Natural killer cell (primary cell): ENCODE measurements at regions not wholly inside any gene's neighbourhood (a gene's known extent, or its start where the extent isn't known, plus 50 kb on each side); places are given as distances from the start of the nearest gene placed in this dataset.

Experiments
- ATAC-seq, 3 donors: fragments of 150-1000 bp in 2 of 3; fragments of 200-7000 bp in 1 of 3; cut with Tn5 transposase; 1 replicate in 1 of 3; 2 replicates in 2 of 3; pipeline ENCODE4 v1.10.0; 2021; ENCODE audit warnings: mild to moderate bottlenecking in 2 of 3, moderate library complexity in 2 of 3
- DNase-seq, 2 donors: peaks; one replicate each; pipeline versions ENCODE4 v3.0.0 to v3.0.0-alpha.2; 2013 to 2021; ENCODE audit warnings: mixed read lengths in 1 of 2
- H3K27ac ChIP-seq: one replicate; pipeline ENCODE4 v1.5.1; 2013; ENCODE audit warnings: mild to moderate bottlenecking, low read length
- H3K27me3 ChIP-seq: one replicate; pipeline ENCODE4 v1.6.1; 2013; ENCODE audit warnings: low read length; ENCODE audit not compliant: control insufficient read depth, insufficient read depth
- H3K36me3 ChIP-seq: one replicate; pipeline ENCODE4 v1.6.1; 2013; ENCODE audit warnings: low read length; ENCODE audit not compliant: control insufficient read depth, insufficient read depth
- H3K4me1 ChIP-seq: one replicate; pipeline ENCODE4 v1.6.1; 2013; ENCODE audit warnings: low read length; ENCODE audit not compliant: control insufficient read depth, insufficient read depth
- H3K4me3 ChIP-seq: one replicate; pipeline ENCODE4 v1.5.1; 2013; ENCODE audit warnings: low read length
- H3K9me3 ChIP-seq: one replicate; pipeline ENCODE4 v1.6.1; 2013; ENCODE audit warnings: low read length; ENCODE audit not compliant: control insufficient read depth, insufficient read depth
- H3K27ac Mint-ChIP-seq, 2 donors: one replicate each; pipeline ENCODE4 v1.8.0; 2022; ENCODE audit warnings: mild to moderate bottlenecking in 2 of 2, mixed read lengths in 2 of 2, moderate library complexity in 1 of 2
- H3K27me3 Mint-ChIP-seq, 2 donors: one replicate each; pipeline ENCODE4 v1.8.0; 2022; ENCODE audit warnings: low read depth in 2 of 2, mixed read lengths in 2 of 2
- H3K36me3 Mint-ChIP-seq: one replicate; pipeline ENCODE4 v1.8.0; 2022; ENCODE audit warnings: mixed read lengths
- H3K4me1 Mint-ChIP-seq, 2 donors: one replicate each; pipeline ENCODE4 v1.8.0; 2022; ENCODE audit warnings: mixed read lengths in 2 of 2
- H3K4me3 Mint-ChIP-seq: one replicate; pipeline ENCODE4 v1.8.0; 2022; ENCODE audit warnings: mild to moderate bottlenecking, moderate library complexity, mixed read lengths
- H3K9me3 Mint-ChIP-seq, 2 donors: one replicate each; pipeline ENCODE4 v1.8.0; 2022; ENCODE audit warnings: mixed read lengths in 2 of 2
- WGBS: methylation state at CpG from one replicate; pipeline ENCODE4 v1.1.7; 2013; ENCODE audit warnings: missing lambda C conversion rate; ENCODE audit not compliant: insufficient coverage; 5-methylcytosine and 5-hydroxymethylcytosine counted together
- intact Hi-C: fragments of 100-400 bp; cut with micrococcal nuclease; formaldehyde crosslinking; loops from one replicate; pipeline ENCODE4 v1.14.2; 2022
- TF ChIP-seq, protein P1 (sequence below): fragments of 200-600 bp; IDR thresholded peaks from one replicate; pipeline ENCODE4 v1.8.0; 2022; ENCODE audit warnings: antibody characterized with exemption

DNA sequence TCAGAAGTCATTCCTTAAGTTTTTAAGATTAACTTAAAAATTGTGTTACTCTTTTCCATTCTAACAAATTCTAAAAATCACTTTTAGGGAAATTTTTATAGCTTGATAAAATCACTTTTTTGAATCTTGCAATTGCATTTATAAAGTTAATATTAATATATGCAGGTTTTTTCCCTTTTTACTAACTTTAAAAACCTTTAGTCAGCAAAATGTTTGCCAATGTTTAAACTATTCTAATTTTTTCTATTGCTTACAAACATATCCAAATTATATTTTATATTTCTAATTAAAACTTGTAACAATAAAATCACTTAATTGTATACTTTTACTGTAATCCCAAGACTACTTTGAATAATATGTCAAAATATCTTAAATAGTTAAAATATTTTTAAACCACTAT is 839.4 kb downstream of the TBL1XR1 start:
- ATAC-seq (no peak), DNase-seq (no peak)
- Mint-ChIP-seq H3K4me1 (no peaks in the 10 kb centered on the region), H3K4me3 (no peak overlapping the region), H3K27me3 (no peaks in the 10 kb centered on the region), H3K27ac (no peak overlapping the region), H3K9me3 (peaks cover 6 to 20% of the 10 kb centered on the region in 2 donors), H3K36me3 (no peaks in the 10 kb centered on the region)
- Histone ChIP-seq H3K9me3 (peaks cover 7% of the 10 kb centered on the region), H3K27me3 (no peaks in the 10 kb centered on the region), H3K27ac (no peak overlapping the region), H3K4me1 (no peaks in the 10 kb centered on the region), H3K36me3 (no peaks in the 10 kb centered on the region), H3K4me3 (no peak overlapping the region)
- intact Hi-C loops, result no loop called here
- TF ChIP-seq, protein P1, sequence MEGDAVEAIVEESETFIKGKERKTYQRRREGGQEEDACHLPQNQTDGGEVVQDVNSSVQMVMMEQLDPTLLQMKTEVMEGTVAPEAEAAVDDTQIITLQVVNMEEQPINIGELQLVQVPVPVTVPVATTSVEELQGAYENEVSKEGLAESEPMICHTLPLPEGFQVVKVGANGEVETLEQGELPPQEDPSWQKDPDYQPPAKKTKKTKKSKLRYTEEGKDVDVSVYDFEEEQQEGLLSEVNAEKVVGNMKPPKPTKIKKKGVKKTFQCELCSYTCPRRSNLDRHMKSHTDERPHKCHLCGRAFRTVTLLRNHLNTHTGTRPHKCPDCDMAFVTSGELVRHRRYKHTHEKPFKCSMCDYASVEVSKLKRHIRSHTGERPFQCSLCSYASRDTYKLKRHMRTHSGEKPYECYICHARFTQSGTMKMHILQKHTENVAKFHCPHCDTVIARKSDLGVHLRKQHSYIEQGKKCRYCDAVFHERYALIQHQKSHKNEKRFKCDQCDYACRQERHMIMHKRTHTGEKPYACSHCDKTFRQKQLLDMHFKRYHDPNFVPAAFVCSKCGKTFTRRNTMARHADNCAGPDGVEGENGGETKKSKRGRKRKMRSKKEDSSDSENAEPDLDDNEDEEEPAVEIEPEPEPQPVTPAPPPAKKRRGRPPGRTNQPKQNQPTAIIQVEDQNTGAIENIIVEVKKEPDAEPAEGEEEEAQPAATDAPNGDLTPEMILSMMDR, result no peak

DNA sequence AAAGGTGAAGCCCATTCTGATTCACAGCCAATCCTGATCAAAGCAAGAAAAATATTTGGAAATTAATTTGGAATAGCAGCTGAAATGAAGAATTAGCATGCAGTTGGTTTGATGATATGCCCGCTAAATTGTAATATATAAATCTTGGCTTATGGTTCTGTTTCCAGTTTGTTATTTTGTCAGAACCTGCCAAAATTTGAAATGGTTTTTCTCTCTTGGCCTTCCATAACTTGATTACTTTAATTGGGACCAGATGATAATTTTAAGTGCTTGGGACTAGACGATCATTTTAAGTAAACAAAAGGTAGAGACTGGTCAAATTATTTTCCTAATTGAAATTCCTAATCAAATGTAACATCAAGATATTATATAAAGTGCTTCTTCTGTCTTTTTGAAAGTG is 842.4 kb downstream of the TBL1XR1 start:
- DNase-seq (no peak), ATAC-seq (no peak)
- Histone ChIP-seq H3K36me3 (no peaks in the 10 kb centered on the region), H3K27me3 (no peaks in the 10 kb centered on the region), H3K4me3 (no peak overlapping the region), H3K9me3 (peaks cover 4% of the 10 kb centered on the region), H3K27ac (no peak overlapping the region), H3K4me1 (no peaks in the 10 kb centered on the region)
- intact Hi-C loops, result no loop called here
- Mint-ChIP-seq H3K4me1 (no peaks in the 10 kb centered on the region), H3K36me3 (no peaks in the 10 kb centered on the region), H3K4me3 (no peak overlapping the region), H3K9me3 (peaks cover 4 to 16% of the 10 kb centered on the region in 2 donors), H3K27ac (no peak overlapping the region), H3K27me3 (no peaks in the 10 kb centered on the region)
- TF ChIP-seq, protein P1, result no peak
- WGBS, result 80% methylated on average over 1 of the region's 2 CpGs

GRCh38 chr3:176352716-176353334 is 844.5 kb downstream of the TBL1XR1 start:
- no peaks in the 10 kb centered on the region for H3K4me1 ChIP-seq
- H3K27me3 Mint-ChIP-seq, result no peaks in the 10 kb centered on the region
- H3K27ac Mint-ChIP-seq, result no peak overlapping the region
- ATAC-seq (no peak), DNase-seq (no peak)
- intact Hi-C loops, result no loop called here
- H3K4me3 Mint-ChIP-seq, result no peak overlapping the region
- no peaks in the 10 kb centered on the region for H3K4me1 Mint-ChIP-seq
- 86% methylated on average over 3 of the region's 4 CpGs for WGBS
- no peaks in the 10 kb centered on the region for H3K27me3 ChIP-seq
- H3K27ac ChIP-seq, result no peak overlapping the region
- TF ChIP-seq, protein P1, result no peak
- peaks cover 4% of the 10 kb centered on the region for H3K9me3 ChIP-seq
- no peaks in the 10 kb centered on the region for H3K36me3 ChIP-seq
- no peaks in the 10 kb centered on the region for H3K36me3 Mint-ChIP-seq
- H3K9me3 Mint-ChIP-seq, result peaks cover 10 to 22% of the 10 kb centered on the region in 2 donors
- no peak overlapping the region for H3K4me3 ChIP-seq

GRCh38 chr3:176351408-176351807 is 845.9 kb downstream of the TBL1XR1 start:
- no peaks in the 10 kb centered on the region for H3K27me3 ChIP-seq
- H3K27ac Mint-ChIP-seq, result no peak overlapping the region
- peaks cover 10 to 22% of the 10 kb centered on the region in 2 donors for H3K9me3 Mint-ChIP-seq
- no peaks in the 10 kb centered on the region for H3K36me3 ChIP-seq
- no peaks in the 10 kb centered on the region for H3K27me3 Mint-ChIP-seq
- H3K4me3 Mint-ChIP-seq, result no peak overlapping the region
- 76% methylated on average over 4 of the region's 4 CpGs for WGBS
- no peaks in the 10 kb centered on the region for H3K4me1 Mint-ChIP-seq
- no peak overlapping the region for H3K27ac ChIP-seq
- H3K4me1 ChIP-seq, result no peaks in the 10 kb centered on the region
- H3K9me3 ChIP-seq, result no peaks in the 10 kb centered on the region
- TF ChIP-seq, protein P1, result no peak
- intact Hi-C loops, result no loop called here
- DNase-seq, result no peak
- no peak overlapping the region for H3K4me3 ChIP-seq
- no peak for ATAC-seq
- H3K36me3 Mint-ChIP-seq, result no peaks in the 10 kb centered on the region
